ENCODE measurements at regions not wholly inside any gene's neighbourhood (a gene's known extent, or its start where the extent isn't known, plus 50 kb on each side); places are given as distances from the start of the nearest gene placed in this dataset.

DNA sequence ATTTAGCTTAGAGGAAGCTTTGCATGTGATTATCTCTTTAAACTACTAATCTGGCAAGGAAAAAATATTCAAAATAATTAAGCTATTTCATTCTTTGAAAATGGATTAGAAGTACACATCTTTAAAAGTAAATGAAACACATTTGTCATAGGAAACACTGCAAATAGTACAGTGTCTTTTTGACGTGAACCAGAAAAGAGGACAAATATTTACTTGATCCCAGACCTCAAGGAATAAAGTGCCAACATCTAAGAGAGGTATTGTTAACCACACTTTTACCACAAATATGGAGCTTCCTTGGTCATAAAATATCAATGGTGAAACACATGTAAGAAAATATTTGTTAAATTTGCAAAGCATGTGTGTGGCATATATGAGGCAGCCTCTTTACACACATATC, 159.9 kb downstream of the SNX7 start:
- TF ChIP-seq, protein P1, sequence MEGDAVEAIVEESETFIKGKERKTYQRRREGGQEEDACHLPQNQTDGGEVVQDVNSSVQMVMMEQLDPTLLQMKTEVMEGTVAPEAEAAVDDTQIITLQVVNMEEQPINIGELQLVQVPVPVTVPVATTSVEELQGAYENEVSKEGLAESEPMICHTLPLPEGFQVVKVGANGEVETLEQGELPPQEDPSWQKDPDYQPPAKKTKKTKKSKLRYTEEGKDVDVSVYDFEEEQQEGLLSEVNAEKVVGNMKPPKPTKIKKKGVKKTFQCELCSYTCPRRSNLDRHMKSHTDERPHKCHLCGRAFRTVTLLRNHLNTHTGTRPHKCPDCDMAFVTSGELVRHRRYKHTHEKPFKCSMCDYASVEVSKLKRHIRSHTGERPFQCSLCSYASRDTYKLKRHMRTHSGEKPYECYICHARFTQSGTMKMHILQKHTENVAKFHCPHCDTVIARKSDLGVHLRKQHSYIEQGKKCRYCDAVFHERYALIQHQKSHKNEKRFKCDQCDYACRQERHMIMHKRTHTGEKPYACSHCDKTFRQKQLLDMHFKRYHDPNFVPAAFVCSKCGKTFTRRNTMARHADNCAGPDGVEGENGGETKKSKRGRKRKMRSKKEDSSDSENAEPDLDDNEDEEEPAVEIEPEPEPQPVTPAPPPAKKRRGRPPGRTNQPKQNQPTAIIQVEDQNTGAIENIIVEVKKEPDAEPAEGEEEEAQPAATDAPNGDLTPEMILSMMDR (IDR thresholded peaks at IDR 0.05 in 2 of 3, conservative IDR thresholded peaks at IDR 0.05 in 1 of 3; ENCODE audit: control insufficient read depth in 2 of 3, extremely low read depth in 1 of 3, insufficient read depth in 1 of 3, low read depth in 3 of 3, low read length in 3 of 3), result no peak
- TF ChIP-seq SPI1 (IDR thresholded peaks at IDR 0.05; ENCODE audit: borderline replicate concordance, insufficient read depth, low read depth, low read length) (no peak), POLR2AphosphoS5 (IDR thresholded peaks at IDR 0.05; ENCODE audit: low read length) (no peak), CBX5 (IDR thresholded peaks at IDR 0.05; ENCODE audit: low read depth) (no peak), EZH2 (IDR thresholded peaks at IDR 0.05; ENCODE audit: borderline replicate concordance, control insufficient read depth, low read depth, low read length) (no peak)
- TF ChIP-seq, protein P2, sequence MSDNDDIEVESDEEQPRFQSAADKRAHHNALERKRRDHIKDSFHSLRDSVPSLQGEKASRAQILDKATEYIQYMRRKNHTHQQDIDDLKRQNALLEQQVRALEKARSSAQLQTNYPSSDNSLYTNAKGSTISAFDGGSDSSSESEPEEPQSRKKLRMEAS (IDR thresholded peaks at IDR 0.05; ENCODE audit: low read depth, low read length), result no peak
